ENCODE measurements at regions not wholly inside any gene's neighbourhood (a gene's known extent, or its start where the extent isn't known, plus 50 kb on each side); places are given as distances from the start of the nearest gene placed in this dataset.

GRCh38 chr7:31204071-31204470, 136.5 kb downstream of the NEUROD6 start:
- intact Hi-C loops (cut with DNase I; ENCODE audit: low total_unique reads): no loop called here
- WGBS, 5 donors: 31 to 63% (median 39%) methylated on average over 2 of the region's 2 CpGs
- DNase-seq: no peak
- Histone ChIP-seq H3K9me3 (peaks cover 0 to 5% (median 0%) of the 10 kb centered on the region in 8 donors), H3K27me3 (replicated peaks in 1 of 7) (no peaks in the 10 kb centered on the region), H3K4me1 (no peaks in the 10 kb centered on the region), H3K36me3 (no peaks in the 10 kb centered on the region), H3K27ac (no peak overlapping the region), H3K4me3 (no peak overlapping the region)
- TF ChIP-seq CTCF (IDR thresholded peaks at IDR 0.05 in 8 of 11, conservative IDR thresholded peaks at IDR 0.05 in 3 of 11): no peak
- TF ChIP-seq POLR2AphosphoS5 (IDR thresholded peaks at IDR 0.05): no peak
- TF ChIP-seq POLR2A (IDR thresholded peaks at IDR 0.05): no peak

- H3K4me3 ChIP-seq: no peak overlapping the region
- H3K4me1 ChIP-seq: no peaks in the 10 kb centered on the region
- H3K36me3 ChIP-seq: no peaks in the 10 kb centered on the region
- TF ChIP-seq CTCF (IDR thresholded peaks at IDR 0.05 in 8 of 11, conservative IDR thresholded peaks at IDR 0.05 in 3 of 11) (no peak), POLR2A (IDR thresholded peaks at IDR 0.05) (no peak), POLR2AphosphoS5 (IDR thresholded peaks at IDR 0.05) (no peak)
- no peaks in the 10 kb centered on the region for H3K27me3 ChIP-seq (replicated peaks in 1 of 7)
- no peak overlapping the region for H3K27ac ChIP-seq
- no peak for DNase-seq
- intact Hi-C loops (cut with DNase I; ENCODE audit: low total_unique reads): no loop called here
- H3K9me3 ChIP-seq: peaks cover 0 to 5% (median 0%) of the 10 kb centered on the region in 8 donors
- 42 to 65% (median 63%) methylated on average over 2 of the region's 2 CpGs for WGBS, 5 donors
Observed at GRCh38 chr7:31203551-31203950, 137.0 kb downstream of the NEUROD6 start.

GRCh38 chr7:31202801-31203200, 137.7 kb downstream of the NEUROD6 start:
- intact Hi-C loops (cut with DNase I; ENCODE audit: low total_unique reads): no loop called here
- H3K27me3 ChIP-seq (replicated peaks in 1 of 7): no peaks in the 10 kb centered on the region
- H3K4me1 ChIP-seq: no peaks in the 10 kb centered on the region
- no peak overlapping the region for H3K27ac ChIP-seq
- no peak for DNase-seq
- no peak overlapping the region for H3K4me3 ChIP-seq
- WGBS, 5 donors: 79 to 92% (median 87%) methylated on average over 6 of the region's 6 CpGs
- H3K36me3 ChIP-seq: no peaks in the 10 kb centered on the region
- TF ChIP-seq POLR2AphosphoS5 (IDR thresholded peaks at IDR 0.05) (no peak), CTCF (IDR thresholded peaks at IDR 0.05 in 8 of 11, conservative IDR thresholded peaks at IDR 0.05 in 3 of 11) (no peak), POLR2A (IDR thresholded peaks at IDR 0.05) (no peak)
- peaks cover 0 to 12% (median 2%) of the 10 kb centered on the region in 8 donors for H3K9me3 ChIP-seq

- Histone ChIP-seq H3K4me3 (no peak overlapping the region), H3K27me3 (replicated peaks in 1 of 7) (peaks cover 0 to 33% (median 6%) of the 10 kb centered on the region in 7 donors), H3K4me1 (peaks cover 0 to 2% (median 0%) of the 10 kb centered on the region in 6 donors), H3K9me3 (peaks cover 0 to 6% (median 0%) of the 10 kb centered on the region in 8 donors), H3K27ac (no peak overlapping the region), H3K36me3 (no peaks in the 10 kb centered on the region)
- no peak for TF ChIP-seq POLR2AphosphoS5 (IDR thresholded peaks at IDR 0.05)
- TF ChIP-seq CTCF (IDR thresholded peaks at IDR 0.05 in 8 of 11, conservative IDR thresholded peaks at IDR 0.05 in 3 of 11): peak in 5 of 11 experiments; percentile 16 to 37 (median 24)
- no peak for DNase-seq
- whole genome bisulfite sequencing, 5 donors: 5 to 9% (median 6%) methylated on average over 23 to 27 of the region's 27 CpGs
- intact Hi-C loops (cut with DNase I; ENCODE audit: low total_unique reads): no loop called here
Observed at GRCh38 chr7:31192986-31193385, 140.9 kb downstream of the ADCYAP1R1 start.
